GM23248 (cell line): ENCODE measurements at regions not wholly inside any gene's neighbourhood (a gene's known extent, or its start where the extent isn't known, plus 50 kb on each side); places are given as distances from the start of the nearest gene placed in this dataset.
"Not testable (repeated sequence)": the region's sequence is repeated elsewhere in the genome, so short reads cannot be mapped to it uniquely, and the experiment has no call there.

Source experiments
- DNase-seq: peaks from one replicate; pipeline ENCODE4 v3.0.0-alpha.2; 2015
- H2AFZ ChIP-seq: fragments of 200-600 bp; sonication (generic); 2 replicates; pipeline ENCODE4 v1.6.1; 2016; ENCODE audit warnings: antibody characterized with exemption
- H3F3A ChIP-seq: fragments of 200-600 bp; sonication (generic); 2 replicates; pipeline ENCODE4 v1.6.1; 2016; ENCODE audit warnings: mild to moderate bottlenecking, antibody characterized with exemption, mixed run types; ENCODE audit not compliant: insufficient read depth
- H3K27ac ChIP-seq: fragments of 200-600 bp; sonication (generic); 2 replicates; pipeline ENCODE4 v1.5.1; 2016; ENCODE audit warnings: mild to moderate bottlenecking
- H3K27me3 ChIP-seq: fragments of 200-600 bp; sonication (generic); replicated peaks from 2 replicates; pipeline ENCODE4 v1.6.1; 2016; ENCODE audit warnings: mild to moderate bottlenecking; ENCODE audit not compliant: insufficient read depth
- H3K36me3 ChIP-seq: fragments of 200-600 bp; sonication (generic); 2 replicates; pipeline ENCODE4 v1.6.1; 2016; ENCODE audit warnings: low read depth, mild to moderate bottlenecking
- H3K4me1 ChIP-seq: fragments of 200-600 bp; sonication (generic); 2 replicates; pipeline ENCODE4 v1.6.1; 2016; ENCODE audit warnings: mild to moderate bottlenecking; ENCODE audit not compliant: insufficient read depth
- H3K4me2 ChIP-seq: fragments of 200-600 bp; sonication (generic); one replicate; pipeline ENCODE4 v1.6.1; 2016; ENCODE audit warnings: mild to moderate bottlenecking; ENCODE audit not compliant: unreplicated experiment
- H3K4me3 ChIP-seq: fragments of 200-600 bp; sonication (generic); 2 replicates; pipeline ENCODE4 v1.5.1; 2016; ENCODE audit warnings: mild to moderate bottlenecking
- H3K79me2 ChIP-seq: fragments of 200-600 bp; sonication (generic); 2 replicates; pipeline ENCODE4 v1.6.1; 2016; ENCODE audit warnings: mild to moderate bottlenecking; ENCODE audit not compliant: insufficient read depth
- H3K9ac ChIP-seq: fragments of 200-600 bp; sonication (generic); 2 replicates; pipeline ENCODE4 v1.6.1; 2016; ENCODE audit warnings: mild to moderate bottlenecking
- H3K9me2 ChIP-seq: fragments of 200-600 bp; sonication (generic); 2 replicates; pipeline ENCODE4 v1.6.1; 2016; ENCODE audit warnings: mixed run types, mild to moderate bottlenecking, moderate library complexity; ENCODE audit not compliant: insufficient read depth
- H3K9me3 ChIP-seq: fragments of 200-600 bp; sonication (generic); one replicate; pipeline ENCODE4 v1.6.1; 2017; ENCODE audit warnings: low read depth
- H4K20me1 ChIP-seq: fragments of 200-600 bp; sonication (generic); 2 replicates; pipeline ENCODE4 v1.6.0; 2016; ENCODE audit not compliant: insufficient read depth
- EZH2 ChIP-seq: fragments of 200-600 bp; sonication (generic); IDR thresholded peaks from 2 replicates; pipeline ENCODE4 v1.6.1; 2018; ENCODE audit warnings: antibody characterized with exemption, mild to moderate bottlenecking; ENCODE audit not compliant: insufficient read depth, poor library complexity, severe bottlenecking
- EZH2phosphoT487 ChIP-seq: fragments of 200-600 bp; sonication (generic); IDR thresholded peaks from 2 replicates; pipeline ENCODE4 v1.6.1; 2018; ENCODE audit warnings: antibody characterized with exemption, moderate library complexity, mild to moderate bottlenecking, low read depth; ENCODE audit not compliant: insufficient read depth
- WGBS, 2 experiments: methylation state at CpG; one replicate each; pipeline ENCODE4 v1.1.6; 2015 to 2017; ENCODE audit warnings: low lambda C conversion rate in 2 of 2, low coverage in 1 of 2; ENCODE audit errors: missing lambda C conversion rate in 2 of 2; 5-methylcytosine and 5-hydroxymethylcytosine counted together
- in situ Hi-C: fragments of 300-500 bp; cut with MboI; formaldehyde crosslinking; loops from 2 replicates; pipeline ENCODE4 v1.15.0; 2020

GRCh38 chr4:114444211-114444610 is 154.4 kb upstream of the UGT8 start:
- Histone ChIP-seq H3K27me3 (0 out of 2 replicates have a peak, but pooled peaks cover 11% of the 10 kb centered on the region), H2AFZ (no peak overlapping the region), H3F3A (no peaks in the 10 kb centered on the region), H3K79me2 (no peaks in the 10 kb centered on the region), H3K4me2 (no peak overlapping the region), H3K4me3 (no peak overlapping the region), H3K9me3 (no peaks in the 10 kb centered on the region), H3K27ac (no peak overlapping the region), H3K9ac (no peak overlapping the region), H3K36me3 (no peaks in the 10 kb centered on the region), H3K4me1 (no peaks in the 10 kb centered on the region), H4K20me1 (no peaks in the 10 kb centered on the region), H3K9me2 (no peaks in the 10 kb centered on the region)
- in situ Hi-C loops = no loop called here
- no peak for TF ChIP-seq EZH2
- TF ChIP-seq EZH2phosphoT487 = no peak
- WGBS, 2 experiments = 9 to 19% methylated on average over 1 of the region's 1 CpG
- DNase-seq = no peak

DNA sequence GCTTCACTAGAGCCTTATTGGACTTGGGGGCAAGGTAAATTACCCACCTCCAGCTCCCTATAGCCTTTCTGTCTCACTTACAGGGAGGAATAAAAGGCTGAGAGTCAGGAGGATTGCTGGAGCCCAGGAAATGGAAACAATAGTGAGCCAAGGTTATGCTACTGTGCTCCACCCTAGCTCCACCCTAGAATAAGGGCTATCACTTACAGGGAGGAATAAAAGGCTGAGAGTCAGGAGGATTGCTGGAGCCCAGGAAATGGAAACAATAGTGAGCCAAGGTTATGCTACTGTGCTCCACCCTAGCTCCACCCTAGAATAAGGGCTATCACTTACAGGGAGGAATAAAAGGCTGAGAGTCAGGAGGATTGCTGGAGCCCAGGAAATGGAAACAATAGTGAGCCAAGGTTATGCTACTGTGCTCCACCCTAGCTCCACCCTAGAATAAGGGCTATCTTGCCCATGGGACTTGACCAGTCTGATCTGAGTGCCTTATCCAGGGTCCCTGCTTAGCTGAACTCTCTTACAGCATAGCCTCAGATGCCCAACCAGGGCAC is 150.6 kb upstream of the UGT8 start:
- H3K4me3 ChIP-seq, H3K9me3 ChIP-seq, H3F3A ChIP-seq, H3K4me1 ChIP-seq, H3K36me3 ChIP-seq, H3K9ac ChIP-seq, H2AFZ ChIP-seq, in situ Hi-C loops, H3K79me2 ChIP-seq, DNase-seq, H4K20me1 ChIP-seq, H3K27me3 ChIP-seq, H3K27ac ChIP-seq, H3K9me2 ChIP-seq, H3K4me2 ChIP-seq: not testable (repeated sequence)

DNA sequence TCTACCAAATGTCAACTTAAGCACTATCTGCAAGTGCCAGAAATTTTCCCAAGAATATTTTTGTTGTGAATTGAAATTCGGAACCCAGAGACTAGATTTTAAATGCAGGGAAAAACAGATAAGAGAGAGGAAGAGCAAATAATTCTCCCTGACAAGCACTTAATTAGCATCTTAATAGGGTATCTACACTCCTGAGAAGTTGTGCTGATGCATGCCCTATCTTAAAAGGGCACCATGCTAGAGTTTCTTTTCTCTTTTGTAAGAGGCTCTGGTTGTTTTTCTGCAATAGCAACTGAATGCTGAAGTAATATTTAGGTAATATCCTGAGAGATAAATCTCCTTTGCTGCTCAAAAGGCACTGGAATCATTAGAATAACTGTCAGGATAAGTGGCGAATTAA is 139.9 kb upstream of the UGT8 start:
- Histone ChIP-seq H3K4me2 (no peak overlapping the region), H3K9me2 (no peaks in the 10 kb centered on the region), H3F3A (no peaks in the 10 kb centered on the region), H2AFZ (no peak overlapping the region), H3K27ac (no peak overlapping the region), H3K4me3 (no peak overlapping the region), H4K20me1 (no peaks in the 10 kb centered on the region), H3K9me3 (no peaks in the 10 kb centered on the region), H3K79me2 (no peaks in the 10 kb centered on the region), H3K9ac (no peak overlapping the region), H3K4me1 (no peaks in the 10 kb centered on the region), H3K27me3 (peaks cover 5% of the 10 kb centered on the region), H3K36me3 (no peaks in the 10 kb centered on the region)
- 17 to 23% methylated on average over 2 of the region's 2 CpGs for WGBS, 2 experiments
- in situ Hi-C loops = no loop called here
- no peak for TF ChIP-seq EZH2
- TF ChIP-seq EZH2phosphoT487 = no peak
- DNase-seq = no peak

DNA sequence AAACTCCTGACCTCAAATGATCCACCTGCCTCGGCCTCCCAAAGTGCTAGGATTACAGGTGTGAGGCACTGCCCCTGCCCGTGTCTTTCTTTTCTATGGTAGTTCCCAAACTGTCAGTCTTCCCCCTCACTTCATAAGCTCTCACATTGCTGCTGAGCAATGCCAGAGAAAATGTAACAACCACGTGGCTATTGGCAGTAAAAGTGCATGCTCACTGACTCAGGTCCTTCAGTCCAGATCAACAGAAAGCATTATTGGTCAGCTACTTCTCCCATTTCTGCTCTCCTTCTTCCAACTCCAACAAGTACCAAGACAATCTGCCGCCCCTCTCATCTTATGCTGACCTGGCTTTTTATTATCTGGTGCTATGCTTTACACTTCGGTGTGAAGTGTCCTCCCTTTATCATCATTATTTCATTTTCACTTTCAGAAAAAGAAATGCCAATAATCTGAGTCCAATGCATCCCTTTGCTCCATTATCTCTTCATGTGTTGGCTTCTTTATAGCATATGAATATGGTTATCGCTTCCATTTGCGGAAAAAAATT is 133.8 kb upstream of the UGT8 start:
- H3K9me2 ChIP-seq = no peaks in the 10 kb centered on the region
- no peaks in the 10 kb centered on the region for H3K4me1 ChIP-seq
- 29 to 31% methylated on average over 7 of the region's 7 CpGs for WGBS, 2 experiments
- H3K27me3 ChIP-seq = peaks cover 11% of the 10 kb centered on the region
- peak; percentile 10 for DNase-seq
- no peaks in the 10 kb centered on the region for H3F3A ChIP-seq
- H3K9ac ChIP-seq = no peak overlapping the region
- no peaks in the 10 kb centered on the region for H3K9me3 ChIP-seq
- no peaks in the 10 kb centered on the region for H3K36me3 ChIP-seq
- H2AFZ ChIP-seq = no peak overlapping the region
- no peaks in the 10 kb centered on the region for H4K20me1 ChIP-seq
- H3K4me2 ChIP-seq = no peak overlapping the region
- no peak overlapping the region for H3K27ac ChIP-seq
- H3K4me3 ChIP-seq = no peak overlapping the region
- no peak for TF ChIP-seq EZH2
- no peak for TF ChIP-seq EZH2phosphoT487
- in situ Hi-C loops = no loop called here
- H3K79me2 ChIP-seq = no peaks in the 10 kb centered on the region

- TF ChIP-seq EZH2 (no peak), EZH2phosphoT487 (no peak)
These were observed 132.8 kb upstream of the UGT8 start for GRCh38 chr4:114465766-114466165.

More at GRCh38 chr4:114465766-114466165, 132.8 kb upstream of the UGT8 start:
- no peak for DNase-seq
- Histone ChIP-seq H3K4me2 (no peak overlapping the region), H3K4me3 (no peak overlapping the region), H2AFZ (no peak overlapping the region), H3K9me2 (no peaks in the 10 kb centered on the region), H3K9me3 (no peaks in the 10 kb centered on the region), H3K9ac (no peak overlapping the region), H4K20me1 (no peaks in the 10 kb centered on the region), H3K79me2 (no peaks in the 10 kb centered on the region), H3K27ac (no peak overlapping the region), H3F3A (no peaks in the 10 kb centered on the region), H3K27me3 (peaks cover 11% of the 10 kb centered on the region), H3K4me1 (no peaks in the 10 kb centered on the region), H3K36me3 (no peaks in the 10 kb centered on the region)
- 19 to 22% methylated on average over 1 of the region's 1 CpG for WGBS, 2 experiments
- in situ Hi-C loops = no loop called here
